HG02884 (cell line): ENCODE measurements at regions not wholly inside any gene's neighbourhood (a gene's known extent, or its start where the extent isn't known, plus 50 kb on each side); places are given as distances from the start of the nearest gene placed in this dataset.
"Not testable (repeated sequence)": the region's sequence is repeated elsewhere in the genome, so short reads cannot be mapped to it uniquely, and the experiment has no call there.

ENCODE experiments used
- ATAC-seq: cut with Tn5 transposase; IDR thresholded peaks from one replicate; pipeline ENCODE4 v1.9.1; 2021; ENCODE audit warnings: mild to moderate bottlenecking, moderate library complexity; ENCODE audit not compliant: unreplicated experiment

- no peak for ATAC-seq
Observed at GRCh38 chr6:18527836-18528743, 140.9 kb downstream of the RNF144B start.

- ATAC-seq, result no peak
Observed at GRCh38 chr6:18530201-18530600, 143.1 kb downstream of the RNF144B start.

DNA sequence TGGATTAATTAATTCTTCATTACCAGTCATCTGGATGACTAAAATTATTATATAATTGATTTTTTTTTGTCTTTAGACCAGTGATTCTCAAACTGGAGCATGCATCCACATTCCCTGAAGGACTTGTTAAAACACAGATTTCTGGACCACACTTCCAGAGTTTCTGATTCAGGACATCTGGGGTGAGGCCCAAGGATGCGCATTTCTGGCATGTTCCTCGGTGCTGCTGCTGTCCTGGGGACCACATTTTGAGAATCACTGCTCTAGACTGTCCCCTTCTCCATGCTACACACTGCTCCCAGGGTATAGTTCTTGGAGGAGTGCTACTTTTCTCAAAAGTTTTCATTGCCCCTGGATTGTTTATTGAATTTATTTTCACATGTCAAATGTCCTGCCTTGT lies 145.0 kb downstream of the RNF144B start:
- no peak for ATAC-seq

- no peak for ATAC-seq
Observed at GRCh38 chr6:18533793-18534192, 146.6 kb downstream of the RNF144B start.

DNA sequence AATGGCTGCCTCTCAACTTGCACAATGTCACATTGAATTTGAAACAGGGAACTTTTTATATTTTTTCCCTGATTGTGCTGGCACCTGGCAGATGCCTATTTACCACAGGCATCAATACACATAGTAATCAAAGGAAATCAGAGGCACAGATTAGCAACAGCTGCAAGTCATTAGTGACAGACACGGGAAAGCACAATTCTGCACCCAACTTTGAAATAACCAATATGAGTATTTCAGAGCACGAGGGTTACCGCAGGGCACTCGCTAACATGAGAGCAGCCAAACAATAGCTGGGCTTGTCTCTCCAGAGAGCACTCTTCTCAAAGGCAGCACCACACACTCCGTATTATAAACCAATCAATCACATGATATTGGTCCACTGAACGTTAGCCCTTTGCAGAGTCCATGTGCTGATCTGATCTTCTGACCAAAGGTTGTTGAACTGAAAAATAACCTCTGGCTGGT lies 149.5 kb downstream of the RNF144B start:
- no peak for ATAC-seq

GRCh38 chr6:18538315-18538714 lies 151.2 kb downstream of the RNF144B start:
- ATAC-seq, result no peak

GRCh38 chr6:18543051-18543450 lies 155.9 kb downstream of the RNF144B start:
- ATAC-seq, result no peak

DNA sequence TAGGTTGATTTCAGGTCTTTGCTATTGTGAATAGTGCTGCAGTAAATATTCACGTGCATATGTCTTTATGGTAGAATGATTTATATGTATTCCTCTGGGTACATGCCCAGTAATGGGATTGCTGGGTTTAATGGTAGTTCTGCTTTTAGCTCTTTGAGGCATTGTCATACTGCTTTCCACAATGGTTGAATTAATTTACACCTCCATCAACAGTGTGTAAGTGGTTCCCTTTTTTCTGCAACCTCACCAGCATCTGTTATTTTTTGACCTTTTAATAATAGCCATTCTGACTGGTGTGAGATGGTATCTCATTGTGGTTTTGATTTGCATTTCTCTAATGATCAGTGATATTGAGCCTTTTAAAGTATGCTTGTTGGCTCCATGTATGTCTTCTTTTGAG lies 158.0 kb downstream of the RNF144B start:
- not testable (repeated sequence) for ATAC-seq

DNA sequence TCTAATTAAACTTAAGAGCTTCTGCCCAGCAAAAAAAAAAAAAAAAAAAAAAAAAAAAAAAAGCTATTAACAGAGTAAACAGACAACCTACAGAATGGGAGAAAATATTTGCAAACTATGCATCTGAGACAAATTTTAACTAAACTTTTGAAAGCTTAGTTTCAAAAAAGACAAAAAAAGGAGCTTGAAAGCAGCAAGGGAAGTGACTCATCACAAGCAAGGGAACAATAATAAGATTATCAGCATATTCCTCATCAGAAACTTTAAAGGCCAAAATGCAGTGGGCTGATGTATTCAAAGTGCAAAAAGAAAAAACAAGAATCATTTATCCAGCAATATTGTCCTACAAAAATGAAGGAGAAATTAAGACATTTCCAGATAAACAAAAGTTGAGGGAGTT lies 158.6 kb downstream of the RNF144B start:
- ATAC-seq, result no peak

GRCh38 chr6:18550119-18550518 lies 163.0 kb downstream of the RNF144B start:
- no peak for ATAC-seq

- no peak for ATAC-seq
Observed at GRCh38 chr6:18551228-18551627, 164.1 kb downstream of the RNF144B start.

- no peak for ATAC-seq
Observed at GRCh38 chr6:18555750-18556149, 168.6 kb downstream of the RNF144B start.

GRCh38 chr6:18561037-18561750 lies 174.0 kb downstream of the RNF144B start:
- no peak for ATAC-seq

DNA sequence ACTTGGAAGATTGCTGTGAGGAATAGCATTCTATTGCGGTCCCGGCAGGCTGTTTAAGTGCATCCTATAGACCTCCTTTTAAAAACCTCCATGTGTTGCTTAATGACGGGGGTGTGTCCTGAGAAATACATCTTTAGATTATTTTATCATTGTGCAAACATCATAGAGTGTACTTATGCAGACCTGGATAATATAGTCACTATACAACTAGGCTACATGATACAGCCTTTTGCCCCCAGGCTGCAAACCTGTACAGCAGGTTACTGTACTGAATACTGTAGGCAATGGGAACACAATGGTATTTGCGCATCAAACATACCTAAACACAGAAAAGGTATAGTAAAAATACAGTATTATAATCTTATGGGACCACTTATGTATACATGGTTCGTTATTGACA lies 175.6 kb downstream of the RNF144B start:
- ATAC-seq, result no peak

- no peak for ATAC-seq
Observed at GRCh38 chr6:18564775-18565174, 177.6 kb downstream of the RNF144B start.

- ATAC-seq, result no peak
Observed at GRCh38 chr6:18565231-18565630, 178.1 kb downstream of the RNF144B start.

DNA sequence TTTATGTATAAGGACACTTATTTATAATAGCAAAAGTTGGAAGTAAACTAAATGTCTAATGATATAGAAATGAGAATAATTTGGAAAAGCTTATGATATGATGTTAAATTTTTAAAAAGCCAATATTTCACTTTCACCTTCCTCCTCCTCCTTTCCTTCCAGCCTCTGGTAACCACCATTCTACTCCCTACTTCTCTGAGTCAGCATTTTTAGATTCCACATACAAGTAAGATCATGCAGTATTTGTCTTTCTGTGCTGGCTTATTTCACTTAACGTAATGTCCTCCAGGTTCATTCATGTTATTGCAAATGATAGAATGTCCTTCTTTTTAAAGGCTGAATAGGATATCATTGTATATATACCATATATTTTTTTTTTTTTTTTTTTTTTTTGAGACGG lies 180.2 kb downstream of the RNF144B start:
- no peak for ATAC-seq

DNA sequence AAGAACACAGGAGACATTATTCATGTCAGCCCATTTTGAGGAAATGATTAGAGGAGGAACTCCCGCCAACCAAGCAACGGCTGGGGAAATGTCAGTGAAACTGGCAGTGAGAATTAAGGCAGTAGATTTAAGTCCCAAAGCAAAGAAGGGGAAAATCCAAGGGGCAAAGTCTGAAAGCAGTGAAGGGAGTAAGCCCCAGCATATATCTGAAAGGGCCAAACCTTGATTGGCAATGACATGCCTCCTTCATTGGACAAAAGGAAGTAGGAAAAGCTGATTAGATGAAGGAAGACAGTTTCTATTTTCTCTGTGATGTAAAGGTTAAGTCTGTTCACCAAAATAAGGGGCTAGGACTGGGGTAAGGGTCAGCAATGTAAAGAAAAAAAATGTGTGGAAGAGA lies 190.3 kb downstream of the RNF144B start:
- ATAC-seq, result no peak

GRCh38 chr6:18579166-18579565 lies 192.0 kb downstream of the RNF144B start:
- no peak for ATAC-seq

- no peak for ATAC-seq
Observed at GRCh38 chr6:18579869-18580268, 192.7 kb downstream of the RNF144B start.

- no peak for ATAC-seq
Observed at GRCh38 chr6:18584372-18584771, 197.2 kb downstream of the RNF144B start.

DNA sequence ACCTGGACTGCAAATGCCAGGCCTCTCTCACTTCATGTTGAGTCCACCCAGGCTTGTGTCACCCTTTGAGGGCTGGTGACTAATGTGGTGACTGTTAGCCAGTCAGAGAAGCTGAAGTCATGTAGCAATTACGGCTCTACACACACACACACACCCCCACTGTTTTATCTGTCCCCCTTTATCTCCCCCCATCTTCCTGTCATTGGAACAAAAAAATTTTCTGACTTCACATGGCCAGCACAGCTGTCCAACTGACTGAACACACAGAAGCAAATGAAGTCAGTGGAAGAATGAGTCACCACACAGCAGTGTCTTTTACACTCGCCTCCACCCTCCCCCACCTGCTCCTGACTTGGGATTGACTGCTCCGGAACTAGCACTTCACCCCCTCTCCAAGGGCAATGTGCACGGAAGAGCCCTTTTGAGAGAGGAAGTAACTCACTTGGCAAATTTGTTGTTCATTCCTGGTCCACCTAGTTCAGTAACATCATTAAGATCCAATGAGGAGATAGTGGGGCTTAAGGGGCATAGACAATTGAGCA lies 198.0 kb downstream of the RNF144B start:
- ATAC-seq, result no peak
